ENCODE measurements at regions not wholly inside any gene's neighbourhood (a gene's known extent, or its start where the extent isn't known, plus 50 kb on each side); places are given as distances from the start of the nearest gene placed in this dataset.
"Not testable (repeated sequence)": the region's sequence is repeated elsewhere in the genome, so short reads cannot be mapped to it uniquely, and the experiment has no call there.

DNA sequence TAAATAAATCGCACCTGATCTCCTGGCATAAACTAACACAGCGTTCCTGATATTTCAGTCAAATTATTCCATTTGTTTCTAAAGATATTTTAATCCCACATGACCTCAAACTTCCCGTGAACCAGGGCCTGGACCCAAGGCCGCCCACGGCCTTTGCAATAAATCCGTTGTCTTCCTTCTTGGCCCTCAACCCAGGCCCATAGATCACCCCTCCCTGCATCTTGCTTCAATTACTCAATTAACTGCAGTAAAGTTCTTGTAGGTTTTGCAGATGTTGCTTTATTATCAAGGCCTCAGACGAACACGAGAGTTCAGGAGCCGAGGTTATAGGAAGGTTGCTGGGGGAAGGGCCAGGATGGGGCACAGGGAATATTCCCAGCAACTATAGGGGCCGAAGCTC lies 249.4 kb downstream of the RAB11FIP2 start:
- no peak for DNase-seq

GRCh38 chr10:117801691-117802090 lies 245.1 kb downstream of the RAB11FIP2 start:
- DNase-seq, result no peak

GRCh38 chr10:117804470-117805011 lies 242.2 kb downstream of the RAB11FIP2 start:
- no peak for DNase-seq

GRCh38 chr10:117805139-117805538 lies 241.6 kb downstream of the RAB11FIP2 start:
- no peak for DNase-seq

- no peak for DNase-seq
These were observed 239.3 kb downstream of the RAB11FIP2 start for GRCh38 chr10:117807441-117807840.

- not testable (repeated sequence) for DNase-seq
These were observed 230.9 kb downstream of the RAB11FIP2 start for GRCh38 chr10:117815816-117816215.

GRCh38 chr10:117817116-117817515 lies 229.6 kb downstream of the RAB11FIP2 start:
- DNase-seq, result no peak

- no peak for DNase-seq
These were observed 228.0 kb downstream of the RAB11FIP2 start for GRCh38 chr10:117818721-117819120.

DNA sequence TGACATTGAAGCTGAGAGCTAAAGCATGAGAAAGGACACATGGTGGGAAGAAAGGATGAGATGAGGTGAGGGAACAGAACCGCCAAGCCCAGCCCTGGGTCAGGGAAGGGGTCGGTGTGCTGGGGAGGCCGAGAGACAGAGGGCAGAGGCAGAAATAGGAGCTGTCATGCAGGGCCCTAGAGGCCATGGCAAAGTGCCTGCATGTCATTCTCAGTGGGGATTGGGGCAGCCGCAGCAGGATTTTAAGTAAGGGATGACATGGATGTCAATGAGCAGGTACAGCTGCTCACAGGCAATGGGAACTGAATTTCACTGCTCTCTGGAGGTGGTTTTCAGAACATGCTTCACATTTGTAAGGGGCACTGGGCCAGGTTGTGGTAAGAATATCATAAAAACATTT lies 227.4 kb downstream of the RAB11FIP2 start:
- no peak for DNase-seq

- no peak for DNase-seq
These were observed 222.8 kb downstream of the RAB11FIP2 start for GRCh38 chr10:117823980-117824379.

DNA sequence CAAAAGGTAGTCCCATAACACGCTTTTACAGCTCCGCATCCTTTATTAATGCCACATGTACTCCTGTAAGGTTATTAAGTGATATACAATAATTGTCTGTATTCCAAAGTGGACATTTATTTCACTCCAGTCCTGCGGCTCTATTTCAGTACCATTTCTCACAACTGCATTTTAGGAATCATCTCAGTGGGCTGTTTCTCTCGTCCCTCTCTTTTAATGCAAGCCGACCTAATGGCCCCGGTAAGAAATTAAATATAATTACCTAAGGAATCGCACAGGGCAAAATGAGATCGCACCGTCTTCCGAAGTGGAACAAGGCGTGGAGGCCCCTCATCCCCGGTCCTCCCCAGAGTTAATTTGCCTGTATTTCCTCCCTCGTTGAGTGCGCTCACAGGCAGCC lies 216.5 kb downstream of the RAB11FIP2 start:
- DNase-seq, result no peak

- no peak for DNase-seq
These were observed 215.9 kb downstream of the RAB11FIP2 start for GRCh38 chr10:117830787-117831212.

- DNase-seq, result not testable (repeated sequence)
These were observed 207.9 kb downstream of the RAB11FIP2 start for GRCh38 chr10:117838500-117839498.

DNA sequence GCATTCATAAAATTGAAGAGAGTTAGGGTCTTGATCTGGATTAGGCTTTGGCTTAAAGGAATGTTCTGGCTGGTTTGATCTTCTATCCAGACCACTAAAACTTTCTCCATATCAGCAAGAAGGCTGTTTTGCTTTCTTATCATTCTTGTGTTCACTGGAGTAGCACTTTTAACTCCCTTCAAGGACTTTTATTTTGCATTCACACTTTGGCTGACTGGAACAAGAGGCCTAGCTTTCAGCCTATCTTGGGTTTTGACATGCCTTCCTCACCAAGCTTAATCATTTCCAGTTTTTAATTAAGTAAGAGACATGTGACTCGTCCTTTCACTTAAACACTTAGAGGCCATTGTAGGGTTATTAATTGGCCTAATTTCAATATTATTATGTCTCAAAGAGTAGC lies 190.3 kb downstream of the RAB11FIP2 start:
- DNase-seq, result not testable (repeated sequence)

DNA sequence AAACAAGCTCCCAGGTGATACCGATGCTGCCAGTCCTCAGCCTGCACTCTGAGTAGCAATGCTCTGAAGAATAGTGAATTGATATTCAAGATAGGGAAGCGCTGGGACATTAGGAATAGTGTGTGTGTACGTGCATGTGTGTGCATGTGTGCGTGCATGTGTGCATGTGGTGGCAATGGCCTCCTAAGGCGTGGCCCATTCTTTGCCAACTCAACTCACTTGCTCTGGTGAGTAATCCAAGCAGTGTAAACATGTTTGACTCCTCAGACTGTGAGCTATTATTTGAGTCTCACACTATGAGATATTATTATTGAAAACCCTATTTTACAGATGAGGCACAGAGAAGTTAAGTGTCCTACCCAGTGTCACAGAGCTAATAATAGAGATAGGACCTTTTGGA lies 186.6 kb downstream of the RAB11FIP2 start:
- DNase-seq, result no peak

DNA sequence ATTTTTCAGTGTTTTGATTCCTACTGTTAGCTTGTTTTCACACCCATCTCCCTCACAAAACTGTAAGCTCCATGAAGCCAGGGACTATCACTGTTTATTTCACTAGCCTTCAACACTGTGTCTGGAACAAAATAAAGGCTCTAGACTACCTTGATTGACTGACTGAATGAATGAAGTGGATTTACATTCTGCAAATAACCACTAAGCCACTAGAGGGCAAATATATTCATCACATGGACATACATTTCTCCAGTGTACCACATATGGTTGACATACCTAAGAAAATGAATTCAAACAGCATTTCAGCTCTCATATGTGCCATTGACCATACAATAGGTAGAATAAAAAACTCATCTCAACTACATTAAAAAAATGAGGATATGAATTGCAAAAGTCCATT lies 185.9 kb downstream of the RAB11FIP2 start:
- DNase-seq, result no peak

DNA sequence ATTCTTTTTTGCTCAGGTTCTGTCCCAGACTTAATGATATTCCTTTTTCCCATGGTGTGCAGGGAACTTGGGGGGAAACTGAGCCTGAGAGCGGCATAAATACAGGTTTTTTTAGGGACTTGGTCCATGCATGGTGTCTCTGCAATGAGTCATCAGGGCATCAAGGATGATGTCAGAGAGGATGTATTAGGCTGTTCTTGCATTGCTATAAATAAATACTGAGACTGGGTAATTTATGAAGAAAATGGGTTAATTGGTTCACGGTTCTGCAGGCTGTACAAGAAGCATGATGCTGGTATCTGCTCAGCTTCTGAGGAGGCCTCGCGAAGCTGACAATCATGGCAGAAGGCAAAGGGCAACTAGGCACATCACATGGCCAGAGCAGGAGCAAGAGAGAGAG lies 185.4 kb downstream of the RAB11FIP2 start:
- DNase-seq, result no peak

DNA sequence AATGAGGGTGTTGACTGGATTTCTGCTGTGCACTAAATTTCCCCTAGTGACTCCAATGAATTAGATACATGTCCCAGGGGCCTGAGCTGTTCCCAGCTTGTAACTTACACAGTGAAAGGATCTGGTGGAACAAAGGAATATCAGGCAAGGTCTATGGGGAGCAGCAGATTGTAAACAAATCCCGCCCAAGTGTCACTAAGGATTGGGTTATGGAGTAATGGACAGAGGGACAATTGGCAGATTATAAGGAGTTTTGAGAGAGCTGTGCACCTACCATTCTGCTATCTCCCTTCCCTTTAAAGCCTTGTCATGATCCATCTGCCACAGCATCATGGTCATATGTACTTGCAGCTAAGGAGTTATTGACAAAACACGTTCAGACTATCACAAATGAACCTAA lies 183.0 kb downstream of the RAB11FIP2 start:
- DNase-seq, result no peak

DNA sequence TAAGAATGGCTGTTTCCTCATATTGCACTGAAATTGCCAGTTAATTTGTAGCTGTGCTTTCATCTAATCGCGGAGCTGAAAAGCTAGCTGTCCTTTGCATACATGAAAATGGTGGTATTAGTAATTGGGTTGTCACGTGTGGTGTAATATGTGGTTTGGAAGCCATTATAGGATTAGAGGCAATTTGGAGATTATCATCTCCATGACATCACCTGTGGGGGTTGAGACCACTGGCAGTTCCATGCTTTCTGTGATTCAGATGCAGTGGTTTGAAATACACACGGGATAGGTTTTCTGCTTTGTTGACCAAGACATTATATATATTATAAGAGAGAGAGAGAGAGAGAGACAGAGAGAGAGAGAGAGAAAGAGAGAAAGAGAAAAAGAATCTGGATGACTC lies 180.8 kb downstream of the RAB11FIP2 start:
- no peak for DNase-seq

- DNase-seq, result no peak
These were observed 178.6 kb downstream of the RAB11FIP2 start for GRCh38 chr10:117868151-117868550.

DNA sequence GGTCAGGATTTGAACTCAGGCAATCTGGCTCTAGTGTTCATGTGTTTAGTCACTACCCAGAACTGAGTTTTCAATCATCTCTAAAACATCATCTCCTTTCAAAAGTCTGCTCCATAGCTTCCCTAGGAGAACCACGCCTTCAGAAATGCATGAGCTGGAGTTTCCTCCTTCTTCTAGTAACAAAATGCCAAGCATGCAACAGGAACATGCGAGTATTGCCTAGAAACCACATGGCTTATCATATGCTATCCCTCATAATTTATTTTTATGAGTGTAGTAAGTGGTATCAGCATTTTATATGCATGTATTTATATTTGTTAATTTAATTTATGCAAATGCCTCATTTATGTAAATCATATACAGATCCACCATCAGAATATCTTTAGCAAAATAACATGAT lies 170.9 kb downstream of the RAB11FIP2 start:
- no peak for DNase-seq

GRCh38 chr10:117876210-117876609 lies 170.5 kb downstream of the RAB11FIP2 start:
- no peak for DNase-seq

- DNase-seq, result no peak
These were observed 168.1 kb downstream of the RAB11FIP2 start for GRCh38 chr10:117878626-117879025.

DNA sequence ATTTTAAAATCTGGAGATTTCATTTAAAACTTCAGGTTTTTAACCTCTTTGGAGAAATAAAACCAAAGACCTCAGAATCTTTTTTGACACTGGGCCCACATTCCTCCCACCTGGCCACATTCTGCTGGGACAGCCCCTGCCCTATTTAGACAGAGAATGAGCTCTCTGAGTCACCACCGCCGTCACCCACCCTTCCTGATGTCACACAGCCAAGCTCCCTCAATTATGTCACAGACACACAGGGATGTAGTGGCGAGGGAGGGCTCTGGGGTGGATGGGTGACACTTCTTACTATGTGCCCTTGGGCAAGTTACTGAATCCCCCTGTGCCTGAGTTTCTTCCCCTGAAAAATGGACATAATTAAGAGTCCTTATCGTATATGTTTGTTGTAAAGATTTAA lies 162.6 kb downstream of the RAB11FIP2 start:
- no peak for DNase-seq

All from GOT3 (cell line).